Neutrophil (primary cell): ENCODE measurements at regions not wholly inside any gene's neighbourhood (a gene's known extent, or its start where the extent isn't known, plus 50 kb on each side); places are given as distances from the start of the nearest gene placed in this dataset.

Source experiments
- H3K27ac ChIP-seq: fragments of 200-600 bp; sonication (generic); 2 replicates; pipeline ENCODE4 v1.5.1; 2016; ENCODE audit warnings: mild to moderate bottlenecking, moderate library complexity
- H3K27me3 ChIP-seq: fragments of 200-600 bp; sonication (generic); 2 replicates; pipeline ENCODE4 v1.6.0; 2016; ENCODE audit warnings: mild to moderate bottlenecking
- H3K36me3 ChIP-seq: fragments of 200-600 bp; sonication (generic); 2 replicates; pipeline ENCODE4 v1.5.1; 2017
- H3K4me1 ChIP-seq, 2 experiments: fragments of 200-600 bp in 1 of 2; sonication (generic) in 1 of 2; 1 replicate in 1 of 2; 2 replicates in 1 of 2; pipeline versions ENCODE4 v1.5.1 to v1.6.1; 2013 to 2016; ENCODE audit warnings: low read depth in 1 of 2, low read length in 1 of 2, mild to moderate bottlenecking in 1 of 2, moderate library complexity in 1 of 2; ENCODE audit not compliant: control insufficient read depth in 1 of 2, insufficient read depth in 1 of 2
- H3K4me3 ChIP-seq, 2 experiments: fragments of 200-600 bp in 1 of 2; sonication (generic) in 1 of 2; 1 replicate in 1 of 2; 2 replicates in 1 of 2; pipeline ENCODE4 v1.5.1; 2013 to 2016; ENCODE audit warnings: low read depth in 1 of 2, low read length in 1 of 2, mild to moderate bottlenecking in 1 of 2, moderate library complexity in 1 of 2
- H3K9me3 ChIP-seq: fragments of 200-600 bp; sonication (generic); 2 replicates; pipeline ENCODE4 v1.5.1; 2016
- TF ChIP-seq, protein P1 (sequence below): fragments of 200-600 bp; sonication (generic); IDR thresholded peaks from 2 replicates; pipeline ENCODE4 v1.5.1; 2016; ENCODE audit warnings: antibody characterized with exemption

DNA sequence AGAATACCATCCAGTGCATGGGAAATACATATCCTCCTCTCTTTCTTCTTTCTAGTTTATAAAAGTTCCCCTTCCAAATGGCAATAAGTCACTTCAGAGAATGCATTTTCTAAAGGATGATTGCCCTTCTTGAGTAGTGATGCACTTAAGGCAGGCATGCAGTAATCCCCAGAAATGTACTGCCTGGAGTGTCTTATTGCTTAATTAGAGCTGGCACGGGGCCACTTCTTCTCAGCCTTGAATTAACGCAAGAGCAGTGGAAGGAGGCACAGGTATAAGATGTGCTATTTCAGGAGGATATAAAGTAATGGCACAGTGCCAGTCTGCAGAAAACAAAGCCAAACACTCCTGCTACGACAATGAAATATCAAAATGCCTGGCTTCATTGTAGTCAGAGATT is 371.4 kb upstream of the FAM241A start:
- H3K4me1 ChIP-seq: no peaks in the 10 kb centered on the region
- no peaks in the 10 kb centered on the region for H3K9me3 ChIP-seq
- no peaks in the 10 kb centered on the region for H3K36me3 ChIP-seq
- no peaks in the 10 kb centered on the region for H3K27me3 ChIP-seq
- H3K4me3 ChIP-seq: no peak overlapping the region
- no peak overlapping the region for H3K27ac ChIP-seq
- TF ChIP-seq, protein P1, sequence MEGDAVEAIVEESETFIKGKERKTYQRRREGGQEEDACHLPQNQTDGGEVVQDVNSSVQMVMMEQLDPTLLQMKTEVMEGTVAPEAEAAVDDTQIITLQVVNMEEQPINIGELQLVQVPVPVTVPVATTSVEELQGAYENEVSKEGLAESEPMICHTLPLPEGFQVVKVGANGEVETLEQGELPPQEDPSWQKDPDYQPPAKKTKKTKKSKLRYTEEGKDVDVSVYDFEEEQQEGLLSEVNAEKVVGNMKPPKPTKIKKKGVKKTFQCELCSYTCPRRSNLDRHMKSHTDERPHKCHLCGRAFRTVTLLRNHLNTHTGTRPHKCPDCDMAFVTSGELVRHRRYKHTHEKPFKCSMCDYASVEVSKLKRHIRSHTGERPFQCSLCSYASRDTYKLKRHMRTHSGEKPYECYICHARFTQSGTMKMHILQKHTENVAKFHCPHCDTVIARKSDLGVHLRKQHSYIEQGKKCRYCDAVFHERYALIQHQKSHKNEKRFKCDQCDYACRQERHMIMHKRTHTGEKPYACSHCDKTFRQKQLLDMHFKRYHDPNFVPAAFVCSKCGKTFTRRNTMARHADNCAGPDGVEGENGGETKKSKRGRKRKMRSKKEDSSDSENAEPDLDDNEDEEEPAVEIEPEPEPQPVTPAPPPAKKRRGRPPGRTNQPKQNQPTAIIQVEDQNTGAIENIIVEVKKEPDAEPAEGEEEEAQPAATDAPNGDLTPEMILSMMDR: no peak

DNA sequence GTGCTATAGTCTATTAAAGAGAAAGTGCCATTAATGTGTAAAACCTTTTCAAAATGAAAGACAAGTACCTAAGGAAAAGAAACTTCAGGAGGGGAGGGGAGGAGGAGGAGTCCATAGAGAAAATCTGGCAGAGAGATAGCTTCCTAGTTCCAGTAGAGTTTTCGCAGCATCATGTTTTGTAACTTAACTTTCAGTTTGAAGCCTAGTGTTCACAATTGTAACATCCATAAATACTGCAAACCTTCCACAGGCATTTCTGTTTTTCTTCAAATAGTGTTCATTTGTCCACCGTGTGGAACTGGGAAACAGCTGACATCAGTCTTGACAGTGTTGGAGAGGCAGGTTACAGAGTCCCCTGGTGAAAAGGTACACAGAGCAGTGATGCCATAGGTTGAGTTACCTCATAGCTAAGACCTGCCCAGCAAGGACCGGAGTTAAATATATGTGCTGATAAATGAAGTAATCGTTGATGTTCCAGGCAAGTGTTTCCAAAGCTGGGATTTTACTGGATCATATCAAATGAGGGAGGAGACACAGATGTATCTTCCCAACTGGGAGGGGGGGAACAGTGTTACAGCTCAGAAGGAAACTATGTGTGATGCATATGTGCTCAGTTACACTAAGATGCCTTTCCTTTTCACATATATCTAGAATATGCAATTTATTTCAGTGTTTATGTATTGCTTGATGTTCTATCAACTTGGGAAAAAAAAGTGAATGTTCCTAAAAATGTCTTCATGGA is 369.5 kb upstream of the FAM241A start:
- no peaks in the 10 kb centered on the region for H3K27me3 ChIP-seq
- H3K9me3 ChIP-seq: no peaks in the 10 kb centered on the region
- H3K36me3 ChIP-seq: no peaks in the 10 kb centered on the region
- no peak overlapping the region for H3K27ac ChIP-seq
- no peaks in the 10 kb centered on the region for H3K4me1 ChIP-seq
- H3K4me3 ChIP-seq: no peak overlapping the region
- TF ChIP-seq, protein P1: no peak

GRCh38 chr4:111776561-111776960 is 368.7 kb upstream of the FAM241A start:
- Histone ChIP-seq H3K4me1 (no peaks in the 10 kb centered on the region), H3K9me3 (no peaks in the 10 kb centered on the region), H3K36me3 (no peaks in the 10 kb centered on the region), H3K4me3 (no peak overlapping the region), H3K27ac (no peak overlapping the region), H3K27me3 (no peaks in the 10 kb centered on the region)
- TF ChIP-seq, protein P1: no peak

- Histone ChIP-seq H3K4me1 (no peaks in the 10 kb centered on the region), H3K4me3 (no peak overlapping the region), H3K27ac (no peak overlapping the region), H3K9me3 (no peaks in the 10 kb centered on the region), H3K36me3 (no peaks in the 10 kb centered on the region), H3K27me3 (no peaks in the 10 kb centered on the region)
- TF ChIP-seq, protein P1: no peak
Measured at GRCh38 chr4:111778543-111778942, 366.7 kb upstream of the FAM241A start.

DNA sequence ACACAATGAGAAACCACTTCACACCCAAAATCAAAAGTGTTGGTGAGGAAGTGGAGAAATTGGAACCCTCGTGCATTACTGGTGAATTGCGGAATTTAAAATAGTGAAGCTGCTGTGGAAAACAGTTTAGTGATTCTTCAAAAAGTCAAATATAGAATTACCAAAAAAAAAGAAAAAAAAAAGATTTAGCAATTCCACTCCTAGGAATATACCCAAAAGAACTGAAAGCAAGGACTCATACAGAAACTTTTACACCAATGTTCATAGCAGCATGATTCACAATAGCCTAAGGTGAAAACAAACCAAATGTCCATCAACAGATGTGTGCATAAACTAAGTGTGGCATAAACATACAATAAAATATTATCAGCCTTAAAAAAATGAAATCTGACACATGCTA is 364.3 kb upstream of the FAM241A start:
- H3K27ac ChIP-seq: no peak overlapping the region
- no peaks in the 10 kb centered on the region for H3K27me3 ChIP-seq
- TF ChIP-seq, protein P1: no peak
- no peaks in the 10 kb centered on the region for H3K4me1 ChIP-seq
- H3K36me3 ChIP-seq: no peaks in the 10 kb centered on the region
- no peaks in the 10 kb centered on the region for H3K9me3 ChIP-seq
- no peak overlapping the region for H3K4me3 ChIP-seq
